ENCODE measurements at regions not wholly inside any gene's neighbourhood (a gene's known extent, or its start where the extent isn't known, plus 50 kb on each side); places are given as distances from the start of the nearest gene placed in this dataset.

GRCh38 chr12:19848421-19848820, 409.1 kb downstream of the AEBP2 start:
- TF ChIP-seq CTCF (IDR thresholded peaks at IDR 0.05) (no peak), EP300 (IDR thresholded peaks at IDR 0.05) (no peak), POLR2AphosphoS5 (IDR thresholded peaks at IDR 0.05) (no peak)

Data from sigmoid colon (tissue), 4 donors.